ENCODE measurements at regions not wholly inside any gene's neighbourhood (a gene's known extent, or its start where the extent isn't known, plus 50 kb on each side); places are given as distances from the start of the nearest gene placed in this dataset.

GRCh38 chr2:18253686-18254197 is 306.7 kb downstream of the RDH14 start:
- TF ChIP-seq, protein P1, sequence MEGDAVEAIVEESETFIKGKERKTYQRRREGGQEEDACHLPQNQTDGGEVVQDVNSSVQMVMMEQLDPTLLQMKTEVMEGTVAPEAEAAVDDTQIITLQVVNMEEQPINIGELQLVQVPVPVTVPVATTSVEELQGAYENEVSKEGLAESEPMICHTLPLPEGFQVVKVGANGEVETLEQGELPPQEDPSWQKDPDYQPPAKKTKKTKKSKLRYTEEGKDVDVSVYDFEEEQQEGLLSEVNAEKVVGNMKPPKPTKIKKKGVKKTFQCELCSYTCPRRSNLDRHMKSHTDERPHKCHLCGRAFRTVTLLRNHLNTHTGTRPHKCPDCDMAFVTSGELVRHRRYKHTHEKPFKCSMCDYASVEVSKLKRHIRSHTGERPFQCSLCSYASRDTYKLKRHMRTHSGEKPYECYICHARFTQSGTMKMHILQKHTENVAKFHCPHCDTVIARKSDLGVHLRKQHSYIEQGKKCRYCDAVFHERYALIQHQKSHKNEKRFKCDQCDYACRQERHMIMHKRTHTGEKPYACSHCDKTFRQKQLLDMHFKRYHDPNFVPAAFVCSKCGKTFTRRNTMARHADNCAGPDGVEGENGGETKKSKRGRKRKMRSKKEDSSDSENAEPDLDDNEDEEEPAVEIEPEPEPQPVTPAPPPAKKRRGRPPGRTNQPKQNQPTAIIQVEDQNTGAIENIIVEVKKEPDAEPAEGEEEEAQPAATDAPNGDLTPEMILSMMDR (IDR thresholded peaks at IDR 0.05; ENCODE audit: low read length) = no peak
- TF ChIP-seq EZH2 (IDR thresholded peaks at IDR 0.05; ENCODE audit: borderline replicate concordance, low read length) = no peak
